Stimulated activated CD8-positive, alpha-beta memory T cell treated with anti-CD3 and anti-CD28 coated beads, Interleukin-7, amount 100 ng/mL, for 24 hours (primary cell): ENCODE measurements at regions not wholly inside any gene's neighbourhood (a gene's known extent, or its start where the extent isn't known, plus 50 kb on each side); places are given as distances from the start of the nearest gene placed in this dataset.
"Not testable (repeated sequence)": the region's sequence is repeated elsewhere in the genome, so short reads cannot be mapped to it uniquely, and the experiment has no call there.

Source experiments
- DNase-seq: peaks from one replicate; pipeline ENCODE4 v3.0.0-alpha.2; 2020; ENCODE audit warnings: low read depth

GRCh38 chr12:127046467-127046866 lies 1220.5 kb upstream of the TMEM132C start:
- no peak for DNase-seq

GRCh38 chr12:127048057-127048456 lies 1218.9 kb upstream of the TMEM132C start:
- no peak for DNase-seq

- DNase-seq, result not testable (repeated sequence)
Observed at GRCh38 chr12:127048525-127048924, 1218.4 kb upstream of the TMEM132C start.

- no peak for DNase-seq
Observed at GRCh38 chr12:127051139-127051538, 1215.8 kb upstream of the TMEM132C start.

GRCh38 chr12:127052511-127053232 lies 1214.3 kb upstream of the TMEM132C start:
- no peak for DNase-seq

- no peak for DNase-seq
Observed at GRCh38 chr12:127054531-127054930, 1212.4 kb upstream of the TMEM132C start.

- DNase-seq, result no peak
Observed at GRCh38 chr12:127060310-127060847, 1206.6 kb upstream of the TMEM132C start.

- DNase-seq, result no peak
Observed at GRCh38 chr12:127060933-127061332, 1206.0 kb upstream of the TMEM132C start.

- DNase-seq, result no peak
Observed at GRCh38 chr12:127063339-127064072, 1203.5 kb upstream of the TMEM132C start.

GRCh38 chr12:127064207-127064606 lies 1202.8 kb upstream of the TMEM132C start:
- no peak for DNase-seq

GRCh38 chr12:127065595-127065994 lies 1201.4 kb upstream of the TMEM132C start:
- DNase-seq, result no peak

GRCh38 chr12:127070515-127071157 lies 1196.3 kb upstream of the TMEM132C start:
- no peak for DNase-seq

- no peak for DNase-seq
Observed at GRCh38 chr12:127074161-127074560, 1192.8 kb upstream of the TMEM132C start.

GRCh38 chr12:127075981-127076380 lies 1191.0 kb upstream of the TMEM132C start:
- no peak for DNase-seq

- DNase-seq, result no peak
Observed at GRCh38 chr12:127077262-127078045, 1189.5 kb upstream of the TMEM132C start.

GRCh38 chr12:127078577-127079350 lies 1188.2 kb upstream of the TMEM132C start:
- DNase-seq, result no peak

GRCh38 chr12:127079636-127080035 lies 1187.3 kb upstream of the TMEM132C start:
- DNase-seq, result no peak

- DNase-seq, result no peak
Observed at GRCh38 chr12:127081058-127081457, 1185.9 kb upstream of the TMEM132C start.

- no peak for DNase-seq
Observed at GRCh38 chr12:127083008-127083949, 1183.7 kb upstream of the TMEM132C start.

GRCh38 chr12:127101076-127101475 lies 1165.9 kb upstream of the TMEM132C start:
- DNase-seq, result no peak
